GM18517 (cell line): ENCODE measurements at regions not wholly inside any gene's neighbourhood (a gene's known extent, or its start where the extent isn't known, plus 50 kb on each side); places are given as distances from the start of the nearest gene placed in this dataset.
"Not testable (repeated sequence)": the region's sequence is repeated elsewhere in the genome, so short reads cannot be mapped to it uniquely, and the experiment has no call there.

ENCODE experiments used
- ATAC-seq: cut with Tn5 transposase; IDR thresholded peaks from one replicate; pipeline ENCODE4 v1.9.1; 2021; ENCODE audit warnings: mild to moderate bottlenecking, moderate library complexity; ENCODE audit not compliant: unreplicated experiment

DNA sequence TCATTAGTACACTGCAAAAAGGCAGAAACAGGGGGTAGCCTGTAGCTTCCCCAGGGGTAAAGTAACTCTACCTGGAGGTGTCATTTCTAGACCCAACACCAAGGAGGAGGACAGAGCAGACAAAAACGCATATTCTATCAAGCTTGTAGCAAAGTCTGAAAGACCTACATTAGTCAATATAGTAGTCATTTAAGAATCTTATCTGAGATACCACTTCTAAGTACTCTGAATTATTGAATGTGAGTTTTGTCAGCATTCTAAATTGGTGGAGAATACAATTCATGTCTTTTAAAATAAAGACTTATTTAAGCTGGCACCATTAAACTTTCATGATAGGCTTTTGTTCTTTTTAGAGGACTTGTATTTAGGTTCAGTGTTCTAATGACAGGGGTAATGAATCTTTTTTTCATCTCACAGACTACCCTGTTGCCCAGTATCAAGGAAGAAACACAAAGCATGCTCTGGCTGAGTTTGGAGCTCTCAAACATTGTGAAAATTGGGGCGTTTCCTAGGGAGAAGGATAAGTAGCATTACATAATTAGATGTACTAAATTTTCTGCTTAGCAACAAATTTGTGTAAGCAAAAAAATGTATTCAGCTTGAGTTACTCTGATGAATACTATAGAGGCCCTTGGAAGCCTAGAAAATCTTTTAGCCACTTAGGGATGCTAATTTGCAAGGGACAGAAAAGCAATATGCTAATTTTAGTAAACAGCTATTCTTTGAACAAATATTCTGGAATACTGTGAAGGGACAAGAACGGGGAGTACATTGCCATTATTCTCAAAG lies 255.4 kb upstream of the HSF2 start:
- ATAC-seq = no peak

- ATAC-seq = no peak
These were observed 254.2 kb upstream of the HSF2 start for GRCh38 chr6:122145246-122145645.

- ATAC-seq = no peak
These were observed 253.7 kb upstream of the HSF2 start for GRCh38 chr6:122145741-122146240.

- ATAC-seq = no peak
These were observed 252.2 kb upstream of the HSF2 start for GRCh38 chr6:122147291-122147690.

- no peak for ATAC-seq
These were observed 248.4 kb upstream of the HSF2 start for GRCh38 chr6:122151066-122151465.

DNA sequence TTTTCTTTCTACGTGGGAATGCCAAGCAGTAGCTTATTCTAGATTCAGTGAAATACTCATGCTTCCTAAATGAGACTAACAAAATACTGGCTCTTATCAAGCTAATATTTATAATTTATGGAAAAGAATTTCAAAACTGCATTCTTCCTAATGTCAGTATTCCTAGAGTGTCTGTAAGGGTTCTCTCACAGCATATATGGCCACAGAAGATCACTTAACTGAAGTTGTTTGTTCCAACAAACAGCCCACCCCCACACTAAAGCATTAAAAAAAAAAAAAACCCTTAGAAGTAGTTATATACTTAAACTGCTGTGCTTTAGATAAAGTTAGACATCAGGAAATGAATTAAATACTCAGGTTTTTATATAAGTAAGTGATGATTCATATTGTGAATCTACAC lies 247.7 kb upstream of the HSF2 start:
- no peak for ATAC-seq

GRCh38 chr6:122153557-122153956 lies 245.9 kb upstream of the HSF2 start:
- no peak for ATAC-seq

DNA sequence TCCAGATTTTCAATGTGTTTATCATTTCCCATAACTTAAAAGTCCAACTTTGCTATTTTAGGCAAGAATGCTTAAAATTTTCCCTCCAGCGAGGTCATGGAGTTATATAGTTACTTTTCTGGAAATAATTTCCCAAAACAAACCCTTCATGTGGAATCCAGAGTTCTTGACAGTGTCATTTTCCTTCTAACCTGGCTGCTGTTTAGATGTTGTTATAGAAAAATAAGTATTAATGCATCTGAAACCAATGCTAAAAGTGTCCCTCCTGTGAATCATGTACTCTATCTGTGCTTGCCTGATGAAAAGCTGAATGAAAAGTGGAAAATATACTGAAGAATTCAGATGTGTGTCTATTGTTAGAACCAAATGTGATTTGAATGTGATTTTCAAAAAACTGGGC lies 245.3 kb upstream of the HSF2 start:
- ATAC-seq = no peak

- ATAC-seq = no peak
These were observed 244.4 kb upstream of the HSF2 start for GRCh38 chr6:122154912-122155575.

DNA sequence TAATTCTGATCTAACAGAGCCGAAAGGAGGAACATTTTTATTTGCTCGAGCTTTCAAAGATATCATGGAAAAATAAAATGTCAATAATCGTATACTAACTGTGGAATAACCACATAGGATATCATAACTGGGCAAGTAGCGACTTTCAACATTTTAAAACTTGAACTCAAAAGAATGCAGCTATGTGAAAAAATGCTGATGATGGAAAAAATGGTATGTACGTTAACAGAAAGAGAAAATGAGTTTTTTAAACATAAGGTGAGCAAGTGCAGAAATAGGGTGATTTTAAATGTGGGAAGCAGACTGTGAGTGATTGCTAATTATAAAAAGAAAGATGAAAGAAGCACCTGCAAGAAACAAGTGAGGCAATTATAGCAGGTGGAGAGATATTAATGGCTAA lies 238.3 kb upstream of the HSF2 start:
- no peak for ATAC-seq

DNA sequence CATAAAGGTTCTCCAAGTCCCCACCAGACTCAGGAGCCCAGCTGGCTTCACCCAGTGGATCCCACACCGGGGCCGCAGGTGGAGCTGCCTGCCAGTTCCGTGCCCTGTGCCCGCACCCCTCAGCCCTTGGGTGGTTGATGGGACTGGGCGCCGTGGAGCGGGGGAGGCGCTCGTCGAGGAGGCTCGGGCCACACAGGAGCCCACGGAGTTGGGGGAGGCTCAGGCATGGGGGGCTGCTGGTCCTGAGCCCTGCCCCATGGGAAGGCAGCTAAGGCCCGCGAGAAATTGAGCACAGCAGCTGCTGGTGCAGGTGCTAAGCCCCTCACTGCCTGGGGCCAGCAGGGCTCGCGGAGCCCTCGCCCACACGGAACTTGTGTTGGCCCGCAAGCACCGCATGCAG lies 234.4 kb upstream of the HSF2 start:
- no peak for ATAC-seq

DNA sequence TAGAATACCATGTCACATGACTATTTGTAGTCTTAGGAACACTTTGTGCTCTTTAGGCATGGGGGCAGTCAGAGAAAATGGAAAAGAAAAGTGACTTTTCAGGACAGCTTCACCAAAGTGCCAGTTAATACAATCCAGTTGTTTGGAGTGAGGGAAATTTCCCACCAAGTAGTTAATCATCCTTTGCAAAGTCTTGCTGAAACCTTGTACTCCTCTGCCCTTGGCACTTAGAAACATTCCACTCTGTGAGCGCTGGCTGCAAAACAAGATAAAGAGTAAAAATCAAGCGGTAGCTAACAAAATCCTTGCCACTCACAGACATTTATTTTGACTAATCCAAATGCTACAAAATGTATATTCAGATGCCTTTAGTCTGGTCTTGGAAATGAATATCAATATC lies 229.2 kb upstream of the HSF2 start:
- no peak for ATAC-seq

DNA sequence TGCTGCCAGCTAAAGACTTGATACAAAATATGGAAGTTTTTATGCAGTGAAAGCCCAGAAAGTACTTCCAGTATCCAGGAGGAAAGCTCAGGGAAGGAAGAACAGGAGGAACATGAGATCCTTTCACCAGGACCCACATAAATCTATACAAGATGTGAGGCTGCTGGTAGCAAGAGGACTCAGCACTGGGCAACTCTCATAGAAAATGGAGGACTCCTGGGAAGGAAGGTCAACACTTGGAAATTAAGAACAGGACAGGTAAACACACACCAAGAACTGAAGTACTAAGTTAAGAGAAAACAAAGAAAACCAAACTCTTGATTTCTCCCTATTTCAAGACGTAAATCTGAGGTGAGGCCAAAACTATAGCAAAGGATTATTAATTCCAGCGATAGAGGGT lies 220.5 kb upstream of the HSF2 start:
- no peak for ATAC-seq

DNA sequence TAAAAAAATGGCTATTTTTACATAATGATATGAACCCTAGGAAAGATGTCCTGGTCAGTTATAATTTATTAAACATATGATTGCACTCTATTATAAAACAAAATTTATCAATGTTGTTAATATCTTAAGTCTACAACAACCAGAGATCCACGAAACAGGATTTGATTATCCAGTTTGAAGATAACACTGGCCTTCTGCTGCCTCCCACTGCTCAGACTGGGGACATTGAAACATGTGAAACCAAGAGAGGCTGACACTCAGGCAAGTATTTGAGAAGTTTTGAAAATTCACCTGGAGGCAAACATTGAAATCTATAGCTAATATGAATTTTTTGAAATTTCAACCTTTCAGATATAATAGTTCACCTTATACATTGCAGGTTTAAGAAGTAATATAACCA lies 219.3 kb upstream of the HSF2 start:
- no peak for ATAC-seq

GRCh38 chr6:122182061-122182460 lies 217.4 kb upstream of the HSF2 start:
- ATAC-seq = no peak

GRCh38 chr6:122184401-122184827 lies 215.0 kb upstream of the HSF2 start:
- ATAC-seq = no peak

- ATAC-seq = not testable (repeated sequence)
These were observed 214.0 kb upstream of the HSF2 start for GRCh38 chr6:122185458-122185857.

- no peak for ATAC-seq
These were observed 212.3 kb upstream of the HSF2 start for GRCh38 chr6:122187186-122187585.

DNA sequence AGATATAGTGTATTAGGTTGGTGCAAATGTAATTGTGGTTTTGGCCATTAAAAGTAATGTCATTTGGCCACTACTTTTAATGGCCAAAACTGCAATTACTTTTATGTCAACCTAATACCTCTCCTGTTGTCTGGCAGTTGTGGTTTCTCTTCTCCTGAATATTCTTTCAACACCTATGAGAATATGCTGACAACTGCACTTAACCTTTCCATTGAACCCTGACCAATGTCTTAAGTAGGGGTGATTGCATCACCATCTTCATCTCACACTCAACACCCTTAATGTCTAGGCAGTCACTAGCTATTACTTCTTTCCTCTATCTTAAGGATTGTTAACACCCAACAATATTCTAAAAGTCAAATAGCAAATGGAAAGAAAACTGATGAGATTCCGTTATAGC lies 200.5 kb upstream of the HSF2 start:
- ATAC-seq = no peak

DNA sequence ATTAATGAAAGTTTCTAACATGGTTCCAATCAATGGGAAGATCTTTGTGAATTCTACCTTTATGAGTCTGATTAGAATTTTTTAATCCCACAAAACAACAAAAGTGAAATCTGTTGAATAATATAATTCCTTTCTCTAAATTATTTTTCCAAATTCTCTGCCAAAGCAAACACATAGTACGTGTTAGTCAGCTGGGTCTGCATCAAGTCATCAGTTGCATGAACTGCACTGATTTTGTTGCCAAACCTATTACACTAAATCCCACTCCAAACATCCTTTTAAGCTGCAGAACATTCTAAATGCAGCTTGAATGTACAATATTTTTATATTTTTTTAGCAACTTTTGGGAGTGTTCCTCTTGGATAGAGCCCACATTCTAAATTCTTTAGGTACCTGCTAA lies 199.0 kb upstream of the HSF2 start:
- no peak for ATAC-seq

GRCh38 chr6:122202576-122203137 lies 196.8 kb upstream of the HSF2 start:
- ATAC-seq = no peak

DNA sequence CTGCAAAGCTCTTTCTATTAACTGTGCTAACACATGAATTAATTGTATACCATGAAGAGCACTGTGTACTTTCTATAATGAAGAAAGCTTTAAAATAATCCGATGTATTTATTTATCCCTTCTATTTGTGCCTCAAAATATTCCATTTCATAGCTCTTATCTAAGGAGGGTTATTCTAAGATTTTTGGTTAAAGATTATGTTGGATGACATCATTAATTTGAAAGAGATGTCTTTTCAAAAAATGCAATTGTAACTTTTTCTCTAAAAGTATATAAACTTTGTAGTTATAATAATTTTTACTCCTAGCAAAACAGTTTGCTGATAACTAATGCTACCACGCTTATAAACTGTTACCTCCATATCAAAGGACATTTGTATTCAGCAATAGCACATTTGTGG lies 192.4 kb upstream of the HSF2 start:
- ATAC-seq = no peak
